ENCODE measurements at regions not wholly inside any gene's neighbourhood (a gene's known extent, or its start where the extent isn't known, plus 50 kb on each side); places are given as distances from the start of the nearest gene placed in this dataset.

DNA sequence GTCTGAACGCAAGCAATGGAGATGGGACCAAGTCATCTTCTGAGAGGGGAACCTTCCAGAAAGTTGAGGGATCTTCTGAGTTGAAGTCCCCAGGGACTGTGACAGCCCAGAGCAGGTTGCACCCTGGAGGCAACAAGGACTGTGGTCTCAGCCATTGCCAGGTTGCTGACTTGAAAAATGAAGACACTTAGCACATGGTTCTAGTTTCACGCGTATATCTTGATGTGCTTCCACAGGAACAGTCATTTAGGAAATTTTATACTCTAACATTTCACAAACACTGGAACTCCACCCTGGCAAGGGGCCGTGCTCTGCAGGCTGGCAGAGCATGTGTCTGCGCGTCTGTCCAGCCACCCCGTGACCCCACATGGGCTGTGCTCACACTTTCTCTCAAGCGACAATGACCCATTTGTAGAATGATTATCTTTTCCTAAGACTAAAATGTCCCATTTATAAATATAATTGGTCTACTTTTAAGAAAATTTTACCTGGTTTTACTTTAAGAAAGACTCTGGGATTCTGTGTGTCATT lies 157.0 kb downstream of the ERMARD start:
- TF ChIP-seq POLR2A (IDR thresholded peaks at IDR 0.05): no peak
- no peak for TF ChIP-seq POLR2AphosphoS5 (IDR thresholded peaks at IDR 0.05)
- TF ChIP-seq EP300 (IDR thresholded peaks at IDR 0.05): no peak
- TF ChIP-seq, protein P1, sequence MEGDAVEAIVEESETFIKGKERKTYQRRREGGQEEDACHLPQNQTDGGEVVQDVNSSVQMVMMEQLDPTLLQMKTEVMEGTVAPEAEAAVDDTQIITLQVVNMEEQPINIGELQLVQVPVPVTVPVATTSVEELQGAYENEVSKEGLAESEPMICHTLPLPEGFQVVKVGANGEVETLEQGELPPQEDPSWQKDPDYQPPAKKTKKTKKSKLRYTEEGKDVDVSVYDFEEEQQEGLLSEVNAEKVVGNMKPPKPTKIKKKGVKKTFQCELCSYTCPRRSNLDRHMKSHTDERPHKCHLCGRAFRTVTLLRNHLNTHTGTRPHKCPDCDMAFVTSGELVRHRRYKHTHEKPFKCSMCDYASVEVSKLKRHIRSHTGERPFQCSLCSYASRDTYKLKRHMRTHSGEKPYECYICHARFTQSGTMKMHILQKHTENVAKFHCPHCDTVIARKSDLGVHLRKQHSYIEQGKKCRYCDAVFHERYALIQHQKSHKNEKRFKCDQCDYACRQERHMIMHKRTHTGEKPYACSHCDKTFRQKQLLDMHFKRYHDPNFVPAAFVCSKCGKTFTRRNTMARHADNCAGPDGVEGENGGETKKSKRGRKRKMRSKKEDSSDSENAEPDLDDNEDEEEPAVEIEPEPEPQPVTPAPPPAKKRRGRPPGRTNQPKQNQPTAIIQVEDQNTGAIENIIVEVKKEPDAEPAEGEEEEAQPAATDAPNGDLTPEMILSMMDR (IDR thresholded peaks at IDR 0.05): no peak
- no peak for ATAC-seq
- no peak overlapping the region for H3K27ac ChIP-seq
- 75 to 79% methylated on average over 6 to 7 of the region's 8 CpGs for WGBS, 2 donors (ENCODE audit: low coverage in 1 of 2)
- H3K4me3 ChIP-seq: no peak overlapping the region
- no peaks in the 10 kb centered on the region for H3K9me3 ChIP-seq
- no peaks in the 10 kb centered on the region for H3K27me3 ChIP-seq
- H3K4me1 ChIP-seq: peaks cover 0 to 30% (median 10%) of the 10 kb centered on the region in 3 donors
- H3K36me3 ChIP-seq: no peaks in the 10 kb centered on the region

DNA sequence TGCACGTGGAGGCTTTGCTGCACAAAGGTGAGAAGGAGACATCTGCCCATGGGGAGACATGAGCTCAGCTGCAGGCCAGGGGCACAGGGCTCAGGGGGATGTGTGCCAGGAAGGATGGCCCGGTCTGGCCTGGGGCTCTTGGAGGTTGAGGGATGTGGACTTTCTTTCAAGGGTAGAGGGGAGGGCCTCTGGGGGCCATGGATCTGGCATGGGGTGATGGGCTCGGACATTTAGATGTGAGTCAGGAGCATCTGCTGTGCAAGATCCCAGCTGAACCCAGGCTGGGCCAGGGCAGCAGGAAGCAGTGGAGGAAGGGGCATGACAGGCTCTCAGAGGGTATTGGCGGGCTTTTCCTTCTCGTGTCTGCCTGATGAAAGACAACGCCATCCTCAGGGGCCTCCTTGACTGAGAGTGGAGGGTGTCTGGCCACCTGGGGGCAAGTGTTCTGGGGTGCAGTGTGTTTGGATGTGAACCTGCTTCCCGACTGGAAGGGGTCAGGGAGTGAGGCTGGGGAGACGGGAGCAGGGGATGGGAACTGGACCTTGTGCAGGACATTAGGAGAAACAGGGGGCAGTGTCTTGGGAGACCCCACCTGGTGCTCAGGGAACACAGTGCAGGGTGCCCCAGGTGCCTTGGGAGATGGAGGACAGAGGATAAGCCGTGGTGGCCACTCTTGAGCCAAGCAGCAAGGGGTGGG lies 156.1 kb downstream of the ERMARD start:
- no peak for ATAC-seq
- peaks cover 0 to 30% (median 10%) of the 10 kb centered on the region in 3 donors for H3K4me1 ChIP-seq
- H3K27me3 ChIP-seq: no peaks in the 10 kb centered on the region
- H3K9me3 ChIP-seq: no peaks in the 10 kb centered on the region
- no peak overlapping the region for H3K4me3 ChIP-seq
- no peak for TF ChIP-seq EP300 (IDR thresholded peaks at IDR 0.05)
- TF ChIP-seq POLR2AphosphoS5 (IDR thresholded peaks at IDR 0.05): no peak
- TF ChIP-seq, protein P1 (IDR thresholded peaks at IDR 0.05): no peak
- no peak for TF ChIP-seq POLR2A (IDR thresholded peaks at IDR 0.05)
- WGBS, 2 donors (ENCODE audit: low coverage in 1 of 2): 78 to 93% methylated on average over 3 of the region's 9 CpGs
- no peak overlapping the region for H3K27ac ChIP-seq
- H3K36me3 ChIP-seq: no peaks in the 10 kb centered on the region

DNA sequence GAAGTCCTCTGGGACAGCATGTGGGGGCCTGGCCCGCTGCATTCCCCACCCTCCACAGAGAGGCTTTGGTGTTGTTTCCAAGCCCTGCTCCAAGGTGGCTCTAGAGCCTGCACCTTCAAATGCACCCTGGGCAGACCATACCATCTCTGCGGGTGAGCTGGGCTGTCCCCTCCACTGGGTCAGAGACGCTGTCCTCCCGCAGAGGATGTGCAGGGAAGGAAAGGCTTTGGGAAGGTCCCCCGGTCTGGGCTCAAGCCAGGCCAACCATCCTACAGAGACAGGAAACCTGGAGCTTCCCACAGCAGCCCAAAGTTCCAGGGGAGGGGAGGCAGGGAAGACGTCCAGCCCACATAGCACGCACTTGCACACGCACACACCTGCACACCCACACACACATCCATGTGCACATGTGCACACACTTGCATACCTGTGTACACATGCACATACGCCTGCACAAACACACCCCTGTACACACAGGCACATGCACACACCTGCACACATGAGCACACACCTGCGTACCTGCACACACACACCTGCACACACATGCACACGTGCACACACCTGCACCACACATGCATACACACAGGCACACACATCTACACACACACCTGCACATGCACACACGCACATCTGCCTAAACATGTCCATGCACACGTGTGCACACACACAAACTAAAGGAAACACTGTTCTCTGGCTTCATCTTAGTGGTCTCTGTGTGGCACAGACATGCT lies 155.4 kb downstream of the ERMARD start:
- Histone ChIP-seq H3K27ac (no peak overlapping the region), H3K36me3 (no peaks in the 10 kb centered on the region), H3K9me3 (no peaks in the 10 kb centered on the region), H3K4me1 (peaks cover 0 to 30% (median 10%) of the 10 kb centered on the region in 3 donors), H3K4me3 (no peak overlapping the region), H3K27me3 (no peaks in the 10 kb centered on the region)
- WGBS, 2 donors (ENCODE audit: low coverage in 1 of 2): 50 to 60% methylated on average over 1 to 2 of the region's 13 CpGs
- no peak for TF ChIP-seq POLR2AphosphoS5 (IDR thresholded peaks at IDR 0.05)
- TF ChIP-seq POLR2A (IDR thresholded peaks at IDR 0.05): no peak
- TF ChIP-seq, protein P1 (IDR thresholded peaks at IDR 0.05): no peak
- no peak for TF ChIP-seq EP300 (IDR thresholded peaks at IDR 0.05)
- ATAC-seq: no peak

DNA sequence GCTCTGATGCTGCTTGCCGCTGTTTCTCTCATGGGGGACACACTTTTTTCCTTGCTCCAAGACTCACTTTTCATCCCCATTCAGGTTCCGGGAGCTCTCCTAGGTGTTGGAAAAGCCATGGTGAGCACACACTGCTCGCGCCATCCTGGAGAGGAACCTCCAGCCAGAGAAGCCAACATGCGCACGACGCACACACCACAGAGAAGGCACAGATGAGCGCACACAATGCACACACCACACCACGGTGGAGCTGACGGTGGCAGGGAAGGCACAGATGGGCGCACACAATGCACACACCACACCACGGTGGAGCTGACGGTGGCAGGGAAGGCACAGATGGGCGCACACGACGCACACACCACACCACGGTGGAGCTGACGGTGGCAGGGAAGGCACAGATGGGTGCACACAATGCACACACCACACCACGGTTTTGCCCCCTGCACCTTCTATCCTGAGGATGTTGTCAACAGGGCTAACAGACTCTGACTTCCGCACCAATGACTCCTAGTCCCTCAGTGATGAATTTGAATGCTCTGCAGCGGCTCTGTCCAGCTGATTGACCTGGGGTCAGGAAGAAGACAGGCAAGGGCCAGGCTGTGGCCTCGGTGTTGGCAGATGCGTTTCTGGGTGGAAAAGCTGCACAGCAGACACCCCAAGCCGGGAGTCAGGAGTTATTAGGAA lies 154.7 kb downstream of the ERMARD start:
- WGBS, 2 donors (ENCODE audit: low coverage in 1 of 2): 40 to 91% methylated on average over 1 to 8 of the region's 24 CpGs

More for the DNA sequence above, 154.7 kb downstream of the ERMARD start:
- no peak for ATAC-seq
- Histone ChIP-seq H3K4me3 (no peak overlapping the region), H3K27me3 (no peaks in the 10 kb centered on the region), H3K4me1 (peaks cover 0 to 30% (median 10%) of the 10 kb centered on the region in 3 donors), H3K9me3 (no peaks in the 10 kb centered on the region), H3K27ac (peak overlapping the region in 1 of 4 donors; percentile 11), H3K36me3 (no peaks in the 10 kb centered on the region)
- no peak for TF ChIP-seq POLR2AphosphoS5 (IDR thresholded peaks at IDR 0.05)
- TF ChIP-seq, protein P1 (IDR thresholded peaks at IDR 0.05): no peak
- TF ChIP-seq EP300 (IDR thresholded peaks at IDR 0.05): no peak
- no peak for TF ChIP-seq POLR2A (IDR thresholded peaks at IDR 0.05)

Measured in gastroesophageal sphincter (tissue), 4 donors.